GM12873 (cell line): ENCODE measurements at regions not wholly inside any gene's neighbourhood (a gene's known extent, or its start where the extent isn't known, plus 50 kb on each side); places are given as distances from the start of the nearest gene placed in this dataset.

Experiments
- CTCF ChIP-seq: IDR thresholded peaks from 2 replicates; pipeline ENCODE4 v1.5.1; 2012; ENCODE audit warnings: low read depth, mild to moderate bottlenecking, moderate library complexity, low read length, control low read depth; ENCODE audit not compliant: insufficient read depth; ENCODE audit errors: missing control alignments

GRCh38 chr14:62247266-62247665 is 485.0 kb downstream of the SNAPC1 start:
- no peak for TF ChIP-seq CTCF

DNA sequence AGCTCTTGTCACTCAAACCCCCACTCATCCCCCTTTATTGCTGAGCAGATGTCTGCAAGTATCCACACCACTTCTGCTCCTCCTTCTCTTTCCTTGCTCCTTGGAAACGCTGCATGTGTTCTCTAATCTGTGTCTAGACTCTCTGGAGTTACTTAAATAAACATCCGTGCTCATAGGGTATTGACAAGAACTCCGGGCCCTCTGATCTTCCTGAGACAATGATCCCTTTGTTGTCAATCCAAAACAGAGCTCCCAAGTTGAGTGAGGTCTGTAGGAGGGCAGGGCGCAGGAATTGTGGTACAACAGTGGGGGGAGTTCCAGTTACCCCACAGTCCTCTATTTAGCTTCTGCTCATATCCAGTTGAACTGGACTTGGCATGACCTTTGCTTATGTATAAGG is 489.0 kb downstream of the SNAPC1 start:
- TF ChIP-seq CTCF, result no peak

DNA sequence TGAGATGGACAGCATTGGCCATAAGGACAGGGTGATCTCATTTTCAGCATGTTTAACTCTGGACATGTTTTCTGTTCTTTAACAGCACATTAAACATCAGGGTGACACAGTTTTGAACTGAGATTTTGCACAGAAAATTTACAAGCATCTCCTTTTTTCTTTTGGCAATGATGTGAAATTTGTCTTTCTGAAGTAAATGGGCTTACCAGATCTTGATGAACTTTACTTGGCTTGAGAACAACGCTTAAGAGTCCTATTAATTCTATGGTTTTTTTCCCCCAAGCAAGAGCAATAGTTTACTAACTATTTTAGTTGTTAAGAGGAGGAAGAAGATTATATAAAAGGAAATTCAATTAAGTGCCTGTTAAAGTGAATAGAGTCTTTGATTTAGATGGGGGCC is 491.0 kb downstream of the SNAPC1 start:
- no peak for TF ChIP-seq CTCF

DNA sequence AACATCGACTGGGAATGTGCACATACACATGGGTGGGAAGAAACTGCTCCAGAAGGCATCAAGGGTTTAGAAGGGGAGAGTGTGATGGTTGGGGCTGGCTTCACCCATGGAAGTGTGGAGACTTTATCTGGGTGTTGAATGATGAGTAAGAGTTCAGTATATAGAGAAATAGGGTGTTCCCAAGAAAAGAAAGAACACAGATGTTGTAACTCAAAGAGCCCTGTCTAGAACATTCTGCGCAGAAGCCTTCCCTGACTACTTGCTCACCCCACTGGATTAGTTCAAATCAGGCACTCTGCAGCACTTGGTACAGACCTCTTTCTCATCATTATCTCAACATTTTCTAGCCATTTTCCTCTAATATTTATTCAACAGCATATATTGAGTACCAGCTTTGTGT is 491.7 kb downstream of the SNAPC1 start:
- TF ChIP-seq CTCF, result no peak

DNA sequence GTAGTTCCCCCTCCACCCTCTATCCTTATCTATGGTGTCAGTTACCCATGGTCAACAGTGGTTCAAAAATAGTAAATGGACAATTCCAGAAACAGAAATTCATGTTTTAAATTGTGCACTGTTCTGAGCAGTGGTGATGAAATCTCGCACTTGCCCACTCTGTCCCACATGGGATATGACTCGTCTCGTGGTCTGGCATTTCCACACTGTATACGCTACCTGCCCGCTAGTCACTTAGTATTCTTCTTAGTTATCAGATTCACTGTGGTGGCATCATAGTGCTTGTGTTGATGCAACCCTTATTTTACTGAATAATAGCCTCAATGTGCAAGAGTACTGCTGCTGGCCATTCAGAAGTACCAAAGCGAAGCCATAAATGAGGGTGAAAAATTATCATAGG is 507.0 kb downstream of the SNAPC1 start:
- TF ChIP-seq CTCF, result no peak

DNA sequence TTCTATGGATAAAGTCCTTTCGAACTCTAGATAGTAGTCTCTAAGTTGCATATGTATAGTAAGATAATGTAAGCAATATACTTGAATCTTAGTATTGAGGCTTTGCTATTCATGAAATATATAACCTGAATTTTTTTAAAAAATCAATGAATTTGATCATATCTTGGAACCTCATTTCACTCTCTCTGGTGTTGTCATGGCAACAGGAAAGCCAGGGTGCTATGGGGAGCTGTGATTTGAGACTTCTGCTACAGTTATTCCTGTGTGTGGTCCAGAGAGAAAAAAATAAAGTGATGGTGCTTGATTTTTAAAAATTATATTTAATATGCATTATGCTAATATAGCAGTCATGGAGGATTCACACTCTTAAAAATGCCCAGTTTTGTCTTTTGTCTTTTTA is 508.0 kb downstream of the SNAPC1 start:
- TF ChIP-seq CTCF, result no peak

- TF ChIP-seq CTCF, result no peak
Measured at GRCh38 chr14:62280366-62280765, 518.1 kb downstream of the SNAPC1 start.

DNA sequence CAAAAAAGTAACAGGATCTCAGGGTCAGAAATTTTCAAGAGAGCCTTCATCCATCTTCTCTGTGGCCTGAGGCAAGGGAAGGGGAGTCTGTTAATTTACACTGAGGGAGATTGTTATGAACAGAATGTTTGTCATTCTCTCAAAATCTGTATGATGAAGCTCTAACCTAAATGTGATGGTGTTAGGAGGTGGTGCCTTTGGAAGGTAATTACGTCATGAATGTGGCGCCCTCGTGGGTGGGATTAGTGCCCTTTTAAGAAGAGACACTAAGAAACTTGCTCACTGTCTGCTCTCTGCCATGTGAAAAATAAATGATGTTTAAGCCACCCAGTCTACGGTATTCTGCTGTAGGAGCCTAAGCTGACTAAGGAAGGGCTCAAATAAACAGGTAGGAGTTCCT is 521.6 kb downstream of the SNAPC1 start:
- no peak for TF ChIP-seq CTCF
